ENCODE measurements at regions not wholly inside any gene's neighbourhood (a gene's known extent, or its start where the extent isn't known, plus 50 kb on each side); places are given as distances from the start of the nearest gene placed in this dataset.
"Not testable (repeated sequence)": the region's sequence is repeated elsewhere in the genome, so short reads cannot be mapped to it uniquely, and the experiment has no call there.

DNA sequence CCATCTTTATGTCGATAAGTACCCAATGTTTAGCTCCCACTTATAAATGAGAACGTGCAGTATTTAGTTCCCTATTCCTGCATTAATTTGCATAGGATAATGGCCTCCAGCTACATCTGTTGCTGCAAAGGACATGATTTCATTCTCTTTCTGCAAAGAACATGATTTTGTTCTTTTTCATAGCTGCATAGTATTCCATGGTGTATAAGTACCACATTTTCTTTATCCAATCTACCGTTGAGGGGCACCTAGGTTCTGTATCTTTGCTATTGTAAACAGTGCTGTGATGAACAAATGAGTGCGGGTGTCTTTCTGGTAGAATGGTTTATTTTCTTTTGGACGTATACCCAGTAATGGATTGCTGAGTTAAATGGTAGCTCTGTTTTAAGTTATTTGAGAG, 63.0 kb downstream of the HLX start:
- H3K36me3 ChIP-seq = no peaks in the 10 kb centered on the region
- intact Hi-C loops (cut with DNase I) = no loop called here
- no peak for FAIRE-seq
- H3K27ac ChIP-seq = no peak overlapping the region
- TF ChIP-seq, protein P1, sequence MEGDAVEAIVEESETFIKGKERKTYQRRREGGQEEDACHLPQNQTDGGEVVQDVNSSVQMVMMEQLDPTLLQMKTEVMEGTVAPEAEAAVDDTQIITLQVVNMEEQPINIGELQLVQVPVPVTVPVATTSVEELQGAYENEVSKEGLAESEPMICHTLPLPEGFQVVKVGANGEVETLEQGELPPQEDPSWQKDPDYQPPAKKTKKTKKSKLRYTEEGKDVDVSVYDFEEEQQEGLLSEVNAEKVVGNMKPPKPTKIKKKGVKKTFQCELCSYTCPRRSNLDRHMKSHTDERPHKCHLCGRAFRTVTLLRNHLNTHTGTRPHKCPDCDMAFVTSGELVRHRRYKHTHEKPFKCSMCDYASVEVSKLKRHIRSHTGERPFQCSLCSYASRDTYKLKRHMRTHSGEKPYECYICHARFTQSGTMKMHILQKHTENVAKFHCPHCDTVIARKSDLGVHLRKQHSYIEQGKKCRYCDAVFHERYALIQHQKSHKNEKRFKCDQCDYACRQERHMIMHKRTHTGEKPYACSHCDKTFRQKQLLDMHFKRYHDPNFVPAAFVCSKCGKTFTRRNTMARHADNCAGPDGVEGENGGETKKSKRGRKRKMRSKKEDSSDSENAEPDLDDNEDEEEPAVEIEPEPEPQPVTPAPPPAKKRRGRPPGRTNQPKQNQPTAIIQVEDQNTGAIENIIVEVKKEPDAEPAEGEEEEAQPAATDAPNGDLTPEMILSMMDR (IDR thresholded peaks at IDR 0.05) = no peak
- no peak overlapping the region for H3K4me3 ChIP-seq
- no peaks in the 10 kb centered on the region for H3K9me3 ChIP-seq
- 83% methylated on average over 5 of the region's 5 CpGs for WGBS, 2 donors
- H3K27me3 ChIP-seq = no peaks in the 10 kb centered on the region
- ATAC-seq = no peak
- no peak for DNase-seq
- no peaks in the 10 kb centered on the region for H3K4me1 ChIP-seq

DNA sequence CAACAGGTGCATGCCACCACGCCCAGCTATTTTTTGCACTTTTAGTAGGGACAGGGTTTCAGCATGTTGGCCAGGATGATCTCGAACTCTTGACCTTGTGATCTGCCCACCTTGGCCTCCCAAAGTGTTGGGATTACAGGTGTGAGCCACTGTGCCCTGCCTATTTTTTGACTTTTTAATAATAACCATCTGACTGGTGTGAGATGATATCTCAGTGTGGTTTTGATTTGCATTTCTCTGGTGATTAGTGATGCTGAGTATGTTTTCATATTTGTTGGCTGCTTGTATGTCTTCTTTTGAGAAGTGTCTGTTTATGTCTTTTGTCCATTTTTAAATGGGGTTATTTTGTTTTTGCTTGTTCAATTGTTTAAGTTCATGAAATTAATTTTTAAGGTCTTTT, 63.7 kb downstream of the HLX start:
- H3K9me3 ChIP-seq; H3K36me3 ChIP-seq; H3K4me3 ChIP-seq; ATAC-seq; intact Hi-C loops (cut with DNase I); DNase-seq; H3K27me3 ChIP-seq; FAIRE-seq; H3K27ac ChIP-seq; H3K4me1 ChIP-seq: not testable (repeated sequence)
- 82 to 83% methylated on average over 2 of the region's 2 CpGs for WGBS, 2 donors

DNA sequence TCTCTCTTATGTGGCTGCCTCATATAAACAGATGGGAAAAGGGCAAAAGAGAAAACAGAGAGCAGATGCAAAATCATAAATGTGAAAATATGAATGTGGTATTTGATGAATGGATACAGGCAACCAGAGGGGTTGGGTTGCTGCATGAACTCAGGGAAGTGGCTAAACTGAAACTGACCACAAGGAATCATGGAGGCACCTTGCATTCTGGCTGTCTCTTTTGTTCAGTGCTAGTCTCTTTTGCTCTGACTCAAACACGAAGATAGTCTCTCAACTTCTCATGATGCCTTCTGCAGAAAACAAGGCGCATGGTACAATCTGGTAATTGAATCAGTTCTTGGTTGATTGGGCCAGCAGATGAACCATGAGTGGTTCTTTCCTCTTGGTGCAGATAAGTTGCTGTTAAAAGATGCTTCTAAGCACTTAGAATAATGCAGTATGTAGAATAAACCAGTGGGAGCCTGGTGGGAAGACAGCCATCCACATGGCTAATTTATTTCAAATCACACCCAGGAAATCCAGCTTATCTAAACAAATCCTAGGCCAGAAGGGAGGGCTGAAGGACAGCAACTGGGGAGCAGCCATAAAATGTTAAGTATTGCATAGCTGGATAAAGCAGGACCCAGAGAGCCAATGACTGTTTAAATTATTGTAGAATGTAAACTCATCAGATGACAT, 64.2 kb downstream of the HLX start:
- DNase-seq (no peak), FAIRE-seq (no peak), ATAC-seq (no peak)
- Histone ChIP-seq H3K27me3 (no peaks in the 10 kb centered on the region), H3K4me1 (no peaks in the 10 kb centered on the region), H3K9me3 (no peaks in the 10 kb centered on the region), H3K36me3 (no peaks in the 10 kb centered on the region), H3K27ac (no peak overlapping the region), H3K4me3 (no peak overlapping the region)
- 25 to 47% methylated on average over 2 of the region's 2 CpGs for WGBS, 2 donors
- TF ChIP-seq, protein P1 (IDR thresholded peaks at IDR 0.05) = no peak
- intact Hi-C loops (cut with DNase I) = no loop called here

DNA sequence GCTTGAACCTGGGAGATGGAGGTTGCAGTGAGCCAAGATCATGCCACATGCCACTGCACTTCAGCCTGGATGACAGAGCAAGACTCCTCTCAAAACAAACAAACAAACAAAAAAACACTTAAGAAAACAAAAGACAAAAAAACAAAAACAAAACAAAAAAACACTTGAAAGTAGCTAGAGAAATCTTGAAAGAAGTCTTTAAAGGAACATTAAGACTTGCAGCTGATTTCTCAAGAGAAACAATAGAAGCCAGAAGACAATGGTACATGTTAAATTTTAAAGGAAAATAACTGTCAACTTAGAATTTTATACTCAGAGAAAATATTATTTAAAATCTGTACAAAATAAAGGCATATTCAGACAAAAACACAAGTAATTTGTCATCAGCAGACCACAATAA, 71.3 kb downstream of the HLX start:
- intact Hi-C loops (cut with DNase I) = no loop called here
- no peak overlapping the region for H3K27ac ChIP-seq
- H3K4me3 ChIP-seq = no peak overlapping the region
- TF ChIP-seq, protein P1 (IDR thresholded peaks at IDR 0.05) = no peak
- ATAC-seq (no peak), DNase-seq (no peak), FAIRE-seq (no peak)
- H3K36me3 ChIP-seq = no peaks in the 10 kb centered on the region
- H3K9me3 ChIP-seq = no peaks in the 10 kb centered on the region
- no peaks in the 10 kb centered on the region for H3K4me1 ChIP-seq
- H3K27me3 ChIP-seq = no peaks in the 10 kb centered on the region

DNA sequence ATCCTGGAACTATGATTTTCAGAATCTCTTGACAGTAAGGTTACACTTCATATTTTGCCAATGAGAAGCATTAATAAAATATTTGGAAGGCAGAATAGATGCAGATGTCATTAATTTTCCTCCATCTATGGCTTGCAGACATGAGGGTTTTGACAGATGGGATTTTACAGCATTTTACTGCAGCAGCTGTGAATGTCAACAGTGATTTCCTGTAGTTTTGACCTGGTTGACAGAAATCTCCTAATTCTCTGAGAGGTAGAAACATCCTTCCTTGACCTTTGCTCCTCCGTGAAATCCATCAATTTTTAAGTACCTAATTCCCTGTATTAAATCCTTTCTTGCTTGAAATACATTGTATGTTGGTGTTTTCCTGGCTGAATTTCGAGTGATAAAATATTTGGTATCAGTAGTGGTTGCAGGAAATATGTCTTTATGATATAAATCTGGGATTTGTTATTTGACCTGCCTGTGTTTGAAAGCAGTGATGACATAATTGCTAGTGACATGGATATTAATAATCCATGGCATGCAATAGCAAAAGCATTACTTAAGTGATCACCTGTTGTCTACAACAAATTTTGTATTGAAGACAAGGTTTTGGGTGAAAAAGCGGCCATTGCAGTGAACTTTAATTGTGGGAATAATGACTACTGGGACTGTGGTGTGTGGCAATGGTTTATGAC, 73.9 kb downstream of the HLX start:
- no peak for FAIRE-seq
- intact Hi-C loops (cut with DNase I) = no loop called here

More for the DNA sequence above, 73.9 kb downstream of the HLX start:
- H3K9me3 ChIP-seq = no peaks in the 10 kb centered on the region
- H3K4me3 ChIP-seq = no peak overlapping the region
- H3K36me3 ChIP-seq = no peaks in the 10 kb centered on the region
- no peak overlapping the region for H3K27ac ChIP-seq
- WGBS, 2 donors = 23 to 24% methylated on average over 3 of the region's 3 CpGs
- H3K27me3 ChIP-seq = no peaks in the 10 kb centered on the region
- TF ChIP-seq, protein P1 (IDR thresholded peaks at IDR 0.05) = no peak
- ATAC-seq (no peak), DNase-seq (no peak)
- H3K4me1 ChIP-seq = no peaks in the 10 kb centered on the region
